Gastrocnemius medialis (tissue), 4 donors: ENCODE measurements at regions not wholly inside any gene's neighbourhood (a gene's known extent, or its start where the extent isn't known, plus 50 kb on each side); places are given as distances from the start of the nearest gene placed in this dataset.

Source experiments
- ATAC-seq, 2 donors: fragments of 150-250 bp; one replicate each; pipeline ENCODE4 v1.9.1; 2016
- DNase-seq, 2 donors: peaks; one replicate each; pipeline ENCODE4 v3.0.0-alpha.2; 2019
- H3K27ac ChIP-seq, 4 donors: fragments of 200-600 bp; sonication (generic); 1 replicate in 1 of 4; 2 replicates in 3 of 4; pipeline ENCODE4 v1.5.1; 2016 to 2018; ENCODE audit warnings: mild to moderate bottlenecking in 2 of 4, moderate library complexity in 1 of 4
- H3K27me3 ChIP-seq, 3 donors: fragments of 200-600 bp; sonication (generic) in 2 of 3; 1 replicate in 1 of 3; 2 replicates in 2 of 3; pipeline versions ENCODE4 v1.5.1 to v1.6.0; 2016 to 2019; ENCODE audit warnings: mild to moderate bottlenecking in 1 of 3, moderate library complexity in 1 of 3
- H3K36me3 ChIP-seq, 2 donors: fragments of 200-600 bp; sonication (generic) in 1 of 2; one replicate each; pipeline ENCODE4 v1.5.1; 2017 to 2018
- H3K4me1 ChIP-seq, 2 donors: fragments of 200-600 bp; sonication (generic) in 1 of 2; one replicate each; pipeline ENCODE4 v1.5.1; 2016 to 2017; ENCODE audit warnings: mild to moderate bottlenecking in 2 of 2
- H3K4me3 ChIP-seq, 4 donors: fragments of 200-600 bp; sonication (generic) in 3 of 4; 1 replicate in 1 of 4; 2 replicates in 3 of 4; pipeline ENCODE4 v1.5.1; 2016 to 2019; ENCODE audit warnings: mild to moderate bottlenecking in 2 of 4
- H3K9me3 ChIP-seq, 3 donors: fragments of 200-600 bp; sonication (generic) in 2 of 3; 1 replicate in 1 of 3; 2 replicates in 2 of 3; pipeline ENCODE4 v1.5.1; 2016 to 2019
- CTCF ChIP-seq, 5 experiments: fragments of 450-650 bp in 3 of 5; fragments of 200-600 bp in 2 of 5; sonication (generic) in 2 of 5; IDR thresholded peaks in 4 of 5; conservative IDR thresholded peaks in 1 of 5; 1 replicate in 4 of 5; 2 replicates in 1 of 5; pipeline ENCODE4 v1.5.1; 2016 to 2019; ENCODE audit warnings: antibody characterized with exemption in 5 of 5, mild to moderate bottlenecking in 3 of 5, moderate library complexity in 3 of 5
- POLR2A ChIP-seq, 2 donors: fragments of 450-650 bp; IDR thresholded peaks; one replicate each; pipeline ENCODE4 v1.6.1; 2017; ENCODE audit warnings: antibody characterized with exemption in 2 of 2, mild to moderate bottlenecking in 2 of 2, moderate library complexity in 2 of 2
- in situ Hi-C, 4 donors: fragments of 200-750 bp; cut with MboI; loops; one replicate each; pipeline versions ENCODE4 v1.15.0 to v1.8.0; 2017; ENCODE audit warnings: low sequenced_read_pairs in 4 of 4
- intact Hi-C: fragments of 100-400 bp; cut with DNase I; formaldehyde crosslinking; loops from one replicate; pipeline ENCODE4 v1.15.1; 2023; ENCODE audit warnings: low total_unique reads

- H3K4me1 ChIP-seq, result peaks cover 8 to 14% of the 10 kb centered on the region in 2 donors
- intact Hi-C loops (no loop called here), in situ Hi-C loops (no loop called here)
These were observed 57.0 kb downstream of the PHLDA1 start for GRCh38 chr12:75974323-75975187.

GRCh38 chr12:75971253-75971652 lies 60.3 kb downstream of the PHLDA1 start:
- Histone ChIP-seq H3K9me3 (no peaks in the 10 kb centered on the region), H3K27me3 (no peaks in the 10 kb centered on the region)
- no peak for ATAC-seq

More at GRCh38 chr12:75974323-75975187, 57.0 kb downstream of the PHLDA1 start:
- Histone ChIP-seq H3K4me3 (no peak overlapping the region), H3K27ac (peak overlapping the region in 1 of 4 donors; percentile 21), H3K9me3 (no peaks in the 10 kb centered on the region), H3K36me3 (no peaks in the 10 kb centered on the region), H3K27me3 (no peaks in the 10 kb centered on the region)
- ATAC-seq (peak in 1 of 2 donors; percentile 26), DNase-seq (no peak)
- TF ChIP-seq CTCF (IDR thresholded peaks at IDR 0.05 in 4 of 5, conservative IDR thresholded peaks at IDR 0.05 in 1 of 5), result no peak
- TF ChIP-seq POLR2A (IDR thresholded peaks at IDR 0.05), result no peak

GRCh38 chr12:75970310-75970709 lies 61.3 kb downstream of the PHLDA1 start:
- DNase-seq (no peak), ATAC-seq (no peak)
- Histone ChIP-seq H3K4me3 (no peak overlapping the region), H3K4me1 (peaks cover 0 to 4% of the 10 kb centered on the region in 2 donors), H3K36me3 (no peaks in the 10 kb centered on the region), H3K27me3 (no peaks in the 10 kb centered on the region), H3K27ac (no peak overlapping the region), H3K9me3 (no peaks in the 10 kb centered on the region)
- TF ChIP-seq CTCF (IDR thresholded peaks at IDR 0.05 in 4 of 5, conservative IDR thresholded peaks at IDR 0.05 in 1 of 5), result no peak
- no peak for TF ChIP-seq POLR2A (IDR thresholded peaks at IDR 0.05)
- in situ Hi-C loops, result no loop called here
- intact Hi-C loops, result no loop called here

More at GRCh38 chr12:75971253-75971652, 60.3 kb downstream of the PHLDA1 start:
- TF ChIP-seq CTCF (IDR thresholded peaks at IDR 0.05 in 4 of 5, conservative IDR thresholded peaks at IDR 0.05 in 1 of 5) (no peak), POLR2A (IDR thresholded peaks at IDR 0.05) (no peak)
- DNase-seq, result no peak
- Histone ChIP-seq H3K4me3 (no peak overlapping the region), H3K36me3 (no peaks in the 10 kb centered on the region), H3K27ac (no peak overlapping the region), H3K4me1 (peaks cover 0 to 4% of the 10 kb centered on the region in 2 donors)
- intact Hi-C loops (no loop called here), in situ Hi-C loops (no loop called here)

GRCh38 chr12:75969768-75970167 lies 61.8 kb downstream of the PHLDA1 start:
- H3K36me3 ChIP-seq, result no peaks in the 10 kb centered on the region
- no peak for ATAC-seq
- H3K9me3 ChIP-seq, result no peaks in the 10 kb centered on the region
- no peak for TF ChIP-seq CTCF (IDR thresholded peaks at IDR 0.05 in 4 of 5, conservative IDR thresholded peaks at IDR 0.05 in 1 of 5)
- no peak for TF ChIP-seq POLR2A (IDR thresholded peaks at IDR 0.05)
- H3K27ac ChIP-seq, result no peak overlapping the region
- peaks cover 0 to 4% of the 10 kb centered on the region in 2 donors for H3K4me1 ChIP-seq
- in situ Hi-C loops, result no loop called here
- DNase-seq, result no peak
- intact Hi-C loops, result no loop called here
- H3K27me3 ChIP-seq, result no peaks in the 10 kb centered on the region
- H3K4me3 ChIP-seq, result no peak overlapping the region
